Activated CD4-positive, alpha-beta T cell treated with anti-CD3 and anti-CD28 coated beads, Interleukin-2, amount 10 ng/mL, durations not matched to agents 24 days and 14 days (primary cell): ENCODE measurements at regions not wholly inside any gene's neighbourhood (a gene's known extent, or its start where the extent isn't known, plus 50 kb on each side); places are given as distances from the start of the nearest gene placed in this dataset.

Experiments used
- DNase-seq: peaks from one replicate; pipeline ENCODE4 v3.0.0; 2022
- H3K27ac Mint-ChIP-seq: one replicate; pipeline ENCODE4 v1.8.0; 2022; ENCODE audit warnings: mild to moderate bottlenecking, mixed read lengths
- H3K27me3 Mint-ChIP-seq: one replicate; pipeline ENCODE4 v1.8.0; 2022; ENCODE audit warnings: mixed read lengths
- H3K36me3 Mint-ChIP-seq: one replicate; pipeline ENCODE4 v1.8.0; 2022; ENCODE audit warnings: low read depth, mild to moderate bottlenecking, mixed read lengths
- H3K4me1 Mint-ChIP-seq: one replicate; pipeline ENCODE4 v1.8.0; 2021; ENCODE audit warnings: mixed read lengths
- H3K4me3 Mint-ChIP-seq: one replicate; pipeline ENCODE4 v1.8.0; 2022; ENCODE audit warnings: mild to moderate bottlenecking, moderate library complexity, mixed read lengths
- H3K9me3 Mint-ChIP-seq: one replicate; pipeline ENCODE4 v1.8.0; 2021; ENCODE audit warnings: mixed read lengths
- intact Hi-C: fragments of 100-400 bp; cut with micrococcal nuclease; formaldehyde crosslinking; loops from one replicate; pipeline ENCODE4 v1.15.1; 2023

DNA sequence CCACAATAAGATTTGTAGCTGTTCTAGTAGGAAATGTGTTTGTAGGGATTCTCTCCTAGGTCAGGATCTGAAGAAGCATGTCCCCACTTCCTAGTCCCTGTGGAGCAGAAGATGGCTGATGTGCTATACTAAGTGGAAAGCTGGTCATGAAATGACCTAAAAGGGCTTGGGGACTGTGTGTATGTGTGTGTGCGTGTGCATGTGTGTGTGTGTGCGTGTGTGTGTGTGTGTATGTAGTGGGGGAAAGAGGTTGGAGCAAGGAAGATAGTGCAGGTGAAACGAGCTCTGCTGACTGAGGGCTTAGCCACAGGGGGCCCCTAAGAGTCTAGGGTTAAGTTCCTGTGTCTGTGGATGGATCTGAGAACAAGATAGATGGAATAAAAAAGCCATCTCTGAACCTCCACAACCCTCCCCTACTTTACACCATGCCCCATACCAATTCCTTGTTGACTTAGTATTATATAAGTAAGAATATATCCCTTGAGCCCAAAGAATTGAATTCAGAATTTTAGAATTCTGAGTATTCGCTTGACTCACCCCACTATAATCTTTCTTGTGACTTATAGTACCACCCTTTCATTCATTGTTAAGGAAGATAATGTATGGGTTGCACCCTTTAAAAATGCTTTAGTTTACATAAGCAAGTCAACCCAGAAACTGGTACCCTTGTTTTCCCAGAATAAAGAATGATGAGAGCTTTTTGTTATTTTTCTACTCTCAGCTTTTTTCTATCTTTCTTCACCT, 96.1 kb downstream of the RPL22L1 start:
- Mint-ChIP-seq H3K4me3 (no peak overlapping the region), H3K9me3 (no peaks in the 10 kb centered on the region), H3K27me3 (peaks cover 2% of the 10 kb centered on the region), H3K4me1 (no peaks in the 10 kb centered on the region), H3K27ac (no peak overlapping the region), H3K36me3 (no peaks in the 10 kb centered on the region)
- intact Hi-C loops: no loop called here
- no peak for DNase-seq

DNA sequence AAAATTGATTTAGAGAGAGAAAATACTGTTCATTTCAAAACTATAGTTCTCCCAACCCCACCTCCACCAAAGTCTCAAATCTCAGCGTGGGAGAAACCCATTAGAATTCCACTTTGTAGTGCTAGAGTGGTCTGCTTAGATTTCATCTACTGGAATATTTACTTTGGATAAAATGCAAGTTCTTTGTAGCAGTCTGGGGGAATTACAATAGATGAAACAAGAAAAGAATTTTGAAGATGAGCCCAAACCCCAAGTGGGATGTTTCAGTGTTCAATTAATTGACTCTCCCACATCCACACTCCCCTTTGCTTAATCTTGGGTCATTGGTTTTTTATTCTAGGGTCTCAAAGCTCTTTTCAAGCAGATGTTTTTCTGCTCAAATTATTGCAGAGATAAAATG, 97.8 kb downstream of the RPL22L1 start:
- no peaks in the 10 kb centered on the region for H3K9me3 Mint-ChIP-seq

DNA sequence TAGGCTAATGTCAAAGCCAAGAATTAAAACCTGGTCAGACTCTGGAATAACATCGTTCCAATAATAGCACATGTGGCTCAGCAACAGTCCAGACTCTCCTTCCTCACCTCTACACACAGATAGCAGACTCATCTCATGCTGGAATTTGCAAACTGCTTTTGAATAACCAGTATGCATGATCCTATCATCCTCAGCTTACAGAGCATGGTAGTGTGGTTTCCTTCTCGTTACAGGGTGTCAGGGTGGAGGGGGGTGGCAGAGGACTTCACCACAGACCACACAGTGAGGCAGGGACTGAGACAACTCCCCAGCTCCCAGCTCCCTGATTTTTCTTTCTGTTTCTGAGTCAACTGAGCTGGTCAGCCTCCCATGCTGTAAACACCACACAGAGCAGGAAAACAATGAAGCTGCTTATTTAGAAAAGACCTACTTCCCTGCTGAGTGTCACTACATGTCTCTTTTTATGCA, 101.6 kb downstream of the RPL22L1 start:
- no peak for DNase-seq
- peaks cover 5% of the 10 kb centered on the region for H3K27me3 Mint-ChIP-seq

More for the DNA sequence above, 97.8 kb downstream of the RPL22L1 start:
- Mint-ChIP-seq H3K27ac (no peak overlapping the region), H3K27me3 (peaks cover 2% of the 10 kb centered on the region), H3K4me3 (no peak overlapping the region), H3K4me1 (no peaks in the 10 kb centered on the region), H3K36me3 (no peaks in the 10 kb centered on the region)
- DNase-seq: no peak
- intact Hi-C loops: no loop called here

DNA sequence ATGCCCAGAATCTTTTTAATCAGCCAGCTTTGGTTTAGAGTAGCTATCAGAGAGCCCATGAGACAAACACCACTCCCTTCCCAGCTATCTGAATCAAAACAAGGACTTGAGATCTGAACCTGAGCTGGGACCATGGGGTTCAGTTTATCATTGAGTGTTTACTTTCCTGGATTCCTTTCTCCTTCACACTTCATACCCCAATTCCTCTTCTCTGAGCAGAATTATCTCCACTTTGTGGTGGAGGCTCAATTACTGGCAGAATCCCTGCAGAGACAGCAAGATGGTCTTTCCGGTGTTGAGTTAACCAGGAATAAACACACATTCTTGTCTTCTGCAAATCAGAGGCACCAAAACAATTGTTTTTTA, 102.4 kb downstream of the RPL22L1 start:
- no peak for DNase-seq
- Mint-ChIP-seq H3K27me3 (peaks cover 3% of the 10 kb centered on the region), H3K27ac (no peak overlapping the region), H3K9me3 (no peaks in the 10 kb centered on the region), H3K4me3 (no peak overlapping the region), H3K36me3 (no peaks in the 10 kb centered on the region), H3K4me1 (no peaks in the 10 kb centered on the region)
- intact Hi-C loops: no loop called here

More for the DNA sequence above, 101.6 kb downstream of the RPL22L1 start:
- H3K4me1 Mint-ChIP-seq: no peaks in the 10 kb centered on the region
- intact Hi-C loops: no loop called here
- H3K27ac Mint-ChIP-seq: no peak overlapping the region
- H3K9me3 Mint-ChIP-seq: no peaks in the 10 kb centered on the region
- H3K4me3 Mint-ChIP-seq: no peak overlapping the region
- H3K36me3 Mint-ChIP-seq: no peaks in the 10 kb centered on the region

DNA sequence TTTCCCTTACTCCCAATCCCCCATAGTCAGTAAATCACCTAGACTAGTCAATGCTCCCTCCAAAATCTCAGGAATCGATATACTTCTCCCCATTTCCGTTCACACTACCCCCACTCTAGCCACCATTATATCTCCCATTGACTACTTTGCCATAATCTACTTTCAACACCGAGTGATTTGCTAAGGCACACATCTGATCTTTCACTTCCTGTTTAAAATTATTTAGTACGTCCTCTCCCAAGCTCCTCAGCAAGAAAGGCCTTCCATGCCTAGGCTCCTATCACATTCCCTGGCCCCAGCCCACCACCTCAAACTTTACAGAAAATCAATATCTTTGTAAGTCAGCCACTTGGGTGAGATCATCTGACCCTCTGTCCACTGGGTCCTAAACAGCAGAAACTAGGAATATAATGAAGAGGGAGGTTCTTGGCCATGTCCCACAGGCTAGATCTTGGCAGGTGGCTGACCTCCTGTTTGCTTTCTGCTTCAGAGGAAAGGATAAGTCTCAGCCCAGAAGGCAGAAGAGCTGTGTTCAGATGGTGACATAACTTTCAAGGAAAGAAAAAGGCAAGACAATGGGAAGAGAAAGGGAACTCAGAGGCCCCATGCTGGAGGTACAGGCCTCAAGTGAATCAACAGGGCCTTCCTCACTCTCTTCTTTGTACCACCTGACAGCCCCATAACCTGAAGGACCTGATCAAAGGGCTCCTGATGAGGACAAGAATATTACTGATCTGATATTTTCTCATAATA, 103.0 kb downstream of the RPL22L1 start:
- intact Hi-C loops: no loop called here
- Mint-ChIP-seq H3K4me1 (no peaks in the 10 kb centered on the region), H3K36me3 (no peaks in the 10 kb centered on the region), H3K4me3 (no peak overlapping the region), H3K27ac (no peak overlapping the region), H3K9me3 (no peaks in the 10 kb centered on the region), H3K27me3 (peaks cover 3% of the 10 kb centered on the region)
- DNase-seq: no peak

DNA sequence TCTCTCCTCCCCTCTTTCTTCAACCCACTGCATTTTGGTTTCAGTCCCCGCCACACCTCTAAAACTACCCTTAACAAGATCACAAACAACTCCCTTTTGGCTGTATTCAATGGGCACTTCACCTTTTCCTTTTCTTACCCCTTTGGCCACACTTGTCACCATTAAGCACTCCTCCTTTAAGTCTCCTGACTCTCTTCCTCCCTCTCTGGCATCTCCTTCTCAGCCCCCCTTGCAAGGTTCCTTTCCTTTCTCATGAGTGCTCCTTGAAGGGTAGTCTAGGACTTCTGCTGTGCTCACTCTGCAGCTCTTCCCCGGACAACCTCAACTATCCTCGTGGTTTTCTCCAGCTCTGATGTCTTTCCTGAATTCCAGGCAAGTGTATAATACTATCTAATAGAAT, 103.7 kb downstream of the RPL22L1 start:
- no peaks in the 10 kb centered on the region for H3K9me3 Mint-ChIP-seq
- peaks cover 3% of the 10 kb centered on the region for H3K27me3 Mint-ChIP-seq
- no peak for DNase-seq

DNA sequence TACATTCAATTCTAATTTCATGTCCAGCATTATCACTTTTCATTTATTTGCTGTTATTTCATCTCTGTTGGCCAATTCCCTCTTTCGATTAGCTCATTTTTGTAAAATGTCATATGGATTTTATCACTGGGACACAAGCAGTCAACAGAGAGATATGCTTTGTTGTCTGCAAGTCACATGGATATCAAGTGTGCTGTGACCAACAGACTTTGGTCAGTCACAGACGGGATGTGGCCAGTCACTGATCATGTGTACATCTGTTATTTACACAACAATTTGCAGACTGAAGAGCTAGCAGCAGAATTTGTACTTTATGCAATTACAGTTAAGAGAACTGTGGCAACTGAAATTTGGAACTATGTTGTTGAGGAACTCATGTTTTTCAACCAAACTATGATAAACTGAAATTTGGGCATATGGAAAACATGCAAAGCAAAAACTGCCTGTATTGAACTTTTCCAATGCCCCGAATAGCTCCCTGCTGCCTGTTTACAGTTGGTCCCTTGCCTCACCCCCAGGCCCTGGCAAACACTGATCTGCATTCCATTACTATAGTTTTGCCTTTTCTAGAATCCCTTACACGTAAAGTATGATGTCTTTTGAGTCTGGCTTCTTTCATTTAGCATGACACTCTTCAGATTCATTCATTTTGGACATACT, 104.4 kb downstream of the RPL22L1 start:
- intact Hi-C loops: no loop called here
- no peaks in the 10 kb centered on the region for H3K9me3 Mint-ChIP-seq
- no peak overlapping the region for H3K4me3 Mint-ChIP-seq
- peaks cover 3% of the 10 kb centered on the region for H3K27me3 Mint-ChIP-seq
- no peaks in the 10 kb centered on the region for H3K36me3 Mint-ChIP-seq
- H3K27ac Mint-ChIP-seq: no peak overlapping the region
- H3K4me1 Mint-ChIP-seq: no peaks in the 10 kb centered on the region
- no peak for DNase-seq

More for the DNA sequence above, 103.7 kb downstream of the RPL22L1 start:
- no peak overlapping the region for H3K27ac Mint-ChIP-seq
- no peaks in the 10 kb centered on the region for H3K4me1 Mint-ChIP-seq
- H3K4me3 Mint-ChIP-seq: no peak overlapping the region
- no peaks in the 10 kb centered on the region for H3K36me3 Mint-ChIP-seq
- intact Hi-C loops: no loop called here

DNA sequence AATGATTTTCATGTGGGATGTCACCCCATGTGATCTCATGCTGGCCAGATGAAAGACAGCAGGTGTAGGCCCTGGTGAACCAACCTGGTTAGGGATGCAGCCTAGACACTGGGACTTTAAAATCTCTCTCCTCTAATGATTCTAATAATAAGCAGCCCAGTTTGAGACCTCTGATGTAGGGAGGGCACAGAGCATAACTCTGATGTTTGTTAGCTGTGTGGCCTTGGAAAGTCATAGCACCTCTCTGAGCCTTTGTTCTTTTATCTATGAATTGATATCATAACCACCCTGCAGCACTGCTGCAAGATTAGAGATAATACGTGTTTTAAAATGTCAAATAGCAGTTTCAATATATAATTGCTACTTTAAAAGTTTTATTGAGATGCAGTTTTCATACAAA, 106.0 kb downstream of the RPL22L1 start:
- H3K4me1 Mint-ChIP-seq: no peaks in the 10 kb centered on the region
- H3K4me3 Mint-ChIP-seq: no peak overlapping the region
- H3K27ac Mint-ChIP-seq: no peak overlapping the region
- intact Hi-C loops: no loop called here
- no peak for DNase-seq
- H3K27me3 Mint-ChIP-seq: peaks cover 5% of the 10 kb centered on the region
- H3K9me3 Mint-ChIP-seq: no peaks in the 10 kb centered on the region
- no peaks in the 10 kb centered on the region for H3K36me3 Mint-ChIP-seq

DNA sequence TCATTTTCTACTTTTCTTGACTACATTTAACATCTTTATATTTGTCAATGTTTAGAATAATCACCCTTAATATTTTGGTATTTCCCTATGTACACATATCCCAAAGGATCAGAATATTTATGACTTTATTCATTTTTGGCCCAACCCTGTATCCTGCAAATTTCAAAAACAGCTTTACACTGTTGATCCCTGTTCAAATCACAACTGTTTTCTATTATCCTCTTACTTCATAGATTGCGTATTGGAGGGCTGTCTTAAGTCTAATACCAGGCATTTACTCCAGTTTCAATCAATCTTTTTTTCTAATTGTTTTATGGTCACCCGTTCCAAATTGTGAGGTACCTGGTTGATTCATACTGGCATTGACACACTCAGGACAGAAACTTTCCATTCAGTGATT, 107.9 kb downstream of the RPL22L1 start:
- no peak overlapping the region for H3K27ac Mint-ChIP-seq
- H3K4me3 Mint-ChIP-seq: no peak overlapping the region
- no peaks in the 10 kb centered on the region for H3K4me1 Mint-ChIP-seq
- H3K27me3 Mint-ChIP-seq: peaks cover 7% of the 10 kb centered on the region
- no peaks in the 10 kb centered on the region for H3K9me3 Mint-ChIP-seq
- DNase-seq: no peak
- intact Hi-C loops: no loop called here
- H3K36me3 Mint-ChIP-seq: no peaks in the 10 kb centered on the region

DNA sequence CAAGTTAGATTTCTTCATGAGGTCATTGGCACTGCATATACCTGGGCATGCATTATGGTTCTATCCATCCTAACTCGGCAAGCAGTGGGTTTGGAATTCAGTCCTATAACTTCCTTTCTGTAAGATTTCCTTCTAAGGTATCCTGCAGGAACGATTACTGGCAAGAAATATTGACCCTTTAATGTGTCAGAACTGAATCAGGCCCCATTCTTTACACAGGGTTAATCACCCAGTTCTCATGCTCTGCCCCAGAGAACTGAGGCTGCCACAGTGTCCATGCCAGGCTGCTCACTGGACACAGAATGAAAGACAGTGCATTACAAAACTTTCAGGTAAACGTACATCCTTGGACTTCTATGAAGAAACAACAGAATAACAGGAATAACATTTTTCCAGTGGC, 108.9 kb downstream of the RPL22L1 start:
- Mint-ChIP-seq H3K9me3 (no peaks in the 10 kb centered on the region), H3K4me3 (no peak overlapping the region), H3K36me3 (no peaks in the 10 kb centered on the region), H3K27me3 (peaks cover 7% of the 10 kb centered on the region), H3K27ac (no peak overlapping the region), H3K4me1 (no peaks in the 10 kb centered on the region)
- no peak for DNase-seq
- intact Hi-C loops: no loop called here

DNA sequence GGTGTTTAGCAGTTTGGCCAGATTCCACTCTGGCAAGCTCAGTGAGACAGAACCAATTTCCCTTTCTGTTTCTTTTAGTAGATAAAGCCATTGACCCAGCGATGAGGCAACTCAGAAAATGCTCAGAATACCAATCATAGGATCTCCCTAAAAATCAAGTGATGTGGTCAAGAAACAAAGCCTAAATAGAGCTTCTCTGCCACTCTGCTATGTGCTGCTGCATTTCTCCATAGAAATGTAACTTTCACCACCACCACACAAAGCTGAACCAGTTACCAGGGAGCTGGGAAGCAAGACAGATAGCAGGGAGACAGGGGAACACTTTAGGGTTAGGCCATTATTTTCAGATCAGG, 109.8 kb downstream of the RPL22L1 start:
- no peaks in the 10 kb centered on the region for H3K36me3 Mint-ChIP-seq
- peaks cover 4% of the 10 kb centered on the region for H3K27me3 Mint-ChIP-seq
- H3K4me1 Mint-ChIP-seq: no peaks in the 10 kb centered on the region
- intact Hi-C loops: no loop called here
- no peak overlapping the region for H3K4me3 Mint-ChIP-seq
- DNase-seq: no peak
- H3K9me3 Mint-ChIP-seq: no peaks in the 10 kb centered on the region
- no peak overlapping the region for H3K27ac Mint-ChIP-seq

DNA sequence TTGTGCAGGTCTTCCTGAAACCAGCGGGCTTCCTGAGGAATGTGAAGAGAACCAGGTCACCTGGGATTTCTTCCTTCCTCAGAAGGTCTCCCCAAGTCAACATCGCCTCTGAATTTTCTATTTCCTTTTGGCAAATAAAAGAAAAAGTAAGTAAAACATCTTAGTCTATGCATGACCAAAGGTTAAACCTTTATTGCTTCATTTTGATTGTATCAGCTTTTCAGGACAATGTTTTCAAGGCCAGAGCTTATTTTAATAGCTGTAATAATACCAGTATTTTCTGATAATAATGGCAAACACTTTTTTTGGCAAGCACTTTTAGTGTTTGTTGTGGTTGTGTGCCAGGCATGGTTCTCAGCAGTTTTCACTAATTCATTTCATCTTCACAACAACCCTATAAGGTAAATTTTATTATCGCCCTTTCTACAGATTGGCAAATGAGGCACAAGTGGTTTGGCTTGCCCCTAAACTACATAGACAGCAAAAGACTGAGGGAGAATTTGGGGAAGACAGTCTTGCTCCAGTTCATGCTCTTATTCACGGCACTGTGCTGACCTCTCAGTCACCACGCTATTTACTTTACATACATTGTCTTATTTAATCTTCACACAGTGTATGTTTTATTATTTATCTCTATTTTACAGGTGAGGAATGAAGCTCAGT, 110.4 kb downstream of the RPL22L1 start:
- DNase-seq: no peak
- Mint-ChIP-seq H3K4me3 (no peak overlapping the region), H3K36me3 (no peaks in the 10 kb centered on the region), H3K4me1 (no peaks in the 10 kb centered on the region), H3K27ac (no peak overlapping the region), H3K27me3 (peaks cover 4% of the 10 kb centered on the region), H3K9me3 (no peaks in the 10 kb centered on the region)
- intact Hi-C loops: no loop called here

DNA sequence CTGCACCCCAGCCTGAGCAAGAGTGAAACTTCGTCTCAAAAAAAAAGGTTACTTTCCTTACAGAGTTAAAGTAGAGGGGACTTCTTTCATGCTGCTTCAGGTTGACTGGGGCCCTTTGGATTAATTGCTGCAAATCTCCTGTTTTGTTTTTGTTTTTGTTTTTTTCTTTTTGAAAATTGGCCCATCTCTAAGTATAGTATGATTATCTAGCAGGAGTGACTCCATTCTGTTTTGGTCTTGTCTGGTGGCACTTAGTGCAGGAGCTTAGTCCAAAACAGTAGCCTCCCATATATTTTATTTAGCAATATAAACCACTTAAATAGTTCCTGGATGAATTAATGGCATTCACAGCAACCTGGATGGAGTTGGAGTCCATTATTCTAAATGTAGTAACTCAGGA, 113.0 kb downstream of the RPL22L1 start:
- Mint-ChIP-seq H3K4me1 (no peaks in the 10 kb centered on the region), H3K27me3 (peaks cover 14% of the 10 kb centered on the region), H3K36me3 (no peaks in the 10 kb centered on the region), H3K4me3 (no peak overlapping the region), H3K9me3 (no peaks in the 10 kb centered on the region), H3K27ac (no peak overlapping the region)
- intact Hi-C loops: no loop called here
- no peak for DNase-seq

DNA sequence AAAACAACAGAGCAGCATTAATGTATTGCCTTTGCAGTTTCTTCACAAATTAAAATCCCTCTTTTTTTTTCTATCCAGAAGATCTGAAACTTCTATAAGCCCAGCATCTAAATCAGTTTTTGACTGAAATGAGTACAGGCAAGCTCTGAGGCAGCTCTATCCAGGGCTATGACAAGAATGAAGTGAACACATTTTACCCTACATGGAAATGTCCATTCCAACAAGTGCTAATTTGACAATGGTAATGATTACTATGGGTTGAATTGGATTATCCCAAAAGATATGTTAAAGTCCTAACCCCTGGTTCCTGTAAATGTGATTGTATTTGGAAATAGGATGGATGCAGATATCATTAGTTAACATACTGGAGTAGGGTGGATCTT, 115.7 kb downstream of the RPL22L1 start:
- no peaks in the 10 kb centered on the region for H3K36me3 Mint-ChIP-seq
- peaks cover 24% of the 10 kb centered on the region for H3K27me3 Mint-ChIP-seq
- no peak for DNase-seq
- no peaks in the 10 kb centered on the region for H3K4me1 Mint-ChIP-seq
- H3K4me3 Mint-ChIP-seq: no peak overlapping the region
- intact Hi-C loops: no loop called here
- H3K9me3 Mint-ChIP-seq: no peaks in the 10 kb centered on the region
- no peak overlapping the region for H3K27ac Mint-ChIP-seq
